ENCODE measurements at regions not wholly inside any gene's neighbourhood (a gene's known extent, or its start where the extent isn't known, plus 50 kb on each side); places are given as distances from the start of the nearest gene placed in this dataset.

DNA sequence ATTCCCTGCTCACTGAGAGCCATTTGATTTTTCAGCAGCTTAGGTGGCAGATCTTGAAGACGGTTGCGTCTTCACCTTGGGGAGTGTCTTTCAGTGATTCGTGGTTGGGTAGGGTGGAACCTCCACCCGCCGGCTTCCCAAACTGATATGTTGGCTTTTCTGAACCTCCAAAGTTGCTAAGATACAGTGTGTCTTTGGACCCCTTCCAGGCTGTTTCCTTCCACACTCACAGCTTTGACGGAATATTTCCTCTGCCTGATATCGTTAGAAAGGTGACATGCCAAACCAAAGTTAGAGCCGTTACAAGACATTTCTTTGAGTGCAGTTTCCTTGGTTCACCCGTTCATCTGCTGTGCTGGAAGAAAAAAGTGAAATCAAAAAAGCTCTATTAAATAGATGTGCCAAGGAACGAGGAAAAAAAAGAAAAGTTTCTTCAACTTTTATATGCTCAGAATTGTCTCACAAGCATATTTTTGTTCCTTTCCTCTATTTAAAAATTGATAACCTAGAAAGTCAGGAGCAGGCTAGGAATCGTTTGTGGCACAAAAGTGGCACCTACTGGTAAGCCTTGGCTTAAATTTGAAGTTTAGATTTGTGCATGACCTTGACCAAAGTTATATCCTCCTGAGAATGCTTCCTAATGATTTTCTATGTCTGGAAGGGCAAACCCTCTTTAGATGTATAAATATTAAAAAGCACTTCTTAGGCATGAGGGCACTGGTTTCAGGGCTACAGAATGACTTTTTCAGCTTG lies 270.7 kb upstream of the WWC1 start:
- in situ Hi-C loops (cut with HindIII; ENCODE audit: low sequenced_read_pairs), result no loop called here
- DNase-seq (ENCODE audit: low read depth), result no peak
- TF ChIP-seq, protein P1, sequence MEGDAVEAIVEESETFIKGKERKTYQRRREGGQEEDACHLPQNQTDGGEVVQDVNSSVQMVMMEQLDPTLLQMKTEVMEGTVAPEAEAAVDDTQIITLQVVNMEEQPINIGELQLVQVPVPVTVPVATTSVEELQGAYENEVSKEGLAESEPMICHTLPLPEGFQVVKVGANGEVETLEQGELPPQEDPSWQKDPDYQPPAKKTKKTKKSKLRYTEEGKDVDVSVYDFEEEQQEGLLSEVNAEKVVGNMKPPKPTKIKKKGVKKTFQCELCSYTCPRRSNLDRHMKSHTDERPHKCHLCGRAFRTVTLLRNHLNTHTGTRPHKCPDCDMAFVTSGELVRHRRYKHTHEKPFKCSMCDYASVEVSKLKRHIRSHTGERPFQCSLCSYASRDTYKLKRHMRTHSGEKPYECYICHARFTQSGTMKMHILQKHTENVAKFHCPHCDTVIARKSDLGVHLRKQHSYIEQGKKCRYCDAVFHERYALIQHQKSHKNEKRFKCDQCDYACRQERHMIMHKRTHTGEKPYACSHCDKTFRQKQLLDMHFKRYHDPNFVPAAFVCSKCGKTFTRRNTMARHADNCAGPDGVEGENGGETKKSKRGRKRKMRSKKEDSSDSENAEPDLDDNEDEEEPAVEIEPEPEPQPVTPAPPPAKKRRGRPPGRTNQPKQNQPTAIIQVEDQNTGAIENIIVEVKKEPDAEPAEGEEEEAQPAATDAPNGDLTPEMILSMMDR (IDR thresholded peaks at IDR 0.05; ENCODE audit: low read depth, low read length, missing control alignments), result peak; percentile 34
- H3K4me3 ChIP-seq (ENCODE audit: low read depth, low read length), result no peak overlapping the region

DNA sequence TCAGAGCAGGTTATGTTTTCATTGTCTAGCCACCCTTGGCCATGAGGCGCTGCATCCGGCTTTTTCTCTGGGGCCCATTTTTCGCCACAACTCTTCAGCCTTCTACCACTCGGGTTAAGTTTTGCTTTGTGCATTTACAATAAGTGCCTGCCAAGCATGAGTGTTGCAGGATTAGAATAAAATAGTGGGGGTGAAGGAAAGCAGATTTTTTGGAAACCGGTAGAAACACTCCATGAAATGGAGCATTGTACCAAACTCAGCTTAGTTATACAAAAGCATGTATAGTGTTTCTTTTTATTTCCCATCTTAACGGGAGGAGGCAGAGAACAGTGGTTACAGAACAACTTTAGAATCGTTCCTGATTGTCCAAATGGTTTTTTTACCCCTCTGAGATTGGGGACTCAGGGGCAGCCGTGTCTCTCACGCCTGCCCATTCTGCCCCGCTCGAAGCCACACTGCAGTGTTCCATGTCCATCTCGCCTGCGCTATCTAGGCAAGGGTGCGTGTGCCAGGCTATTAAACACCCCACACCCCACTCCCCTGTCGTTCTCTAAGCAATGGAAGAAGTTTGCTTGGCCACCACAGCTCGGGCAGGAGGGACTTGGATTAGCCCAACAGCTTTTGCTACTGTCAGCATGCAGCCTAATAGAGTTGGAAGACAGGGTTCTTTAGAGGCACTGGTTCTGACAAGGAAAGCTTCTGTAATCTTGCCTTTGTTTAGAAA lies 268.8 kb upstream of the WWC1 start:
- H3K4me3 ChIP-seq (ENCODE audit: low read depth, low read length), result no peak overlapping the region
- in situ Hi-C loops (cut with HindIII; ENCODE audit: low sequenced_read_pairs), result no loop called here
- TF ChIP-seq, protein P1 (IDR thresholded peaks at IDR 0.05; ENCODE audit: low read depth, low read length, missing control alignments), result no peak
- DNase-seq (ENCODE audit: low read depth), result no peak

DNA sequence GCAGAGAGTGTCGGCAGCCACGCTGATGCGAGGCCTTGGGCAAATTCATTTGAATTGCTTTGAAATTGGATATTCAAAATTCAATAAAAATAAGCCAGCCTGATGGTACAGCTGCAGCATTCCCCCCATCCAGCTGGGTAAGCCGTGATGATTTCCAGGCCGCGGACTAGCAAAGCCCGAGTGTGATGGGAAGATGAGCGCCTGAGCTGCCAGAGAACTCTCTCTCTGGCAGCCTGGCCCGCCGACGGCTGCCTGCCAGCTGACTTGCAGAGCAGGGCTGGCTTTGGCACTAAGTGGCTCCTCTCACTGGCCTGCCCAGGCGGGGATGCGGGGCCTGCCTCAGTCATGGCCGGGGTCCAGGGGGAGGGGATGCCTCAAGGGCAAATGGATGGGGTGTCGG lies 268.3 kb upstream of the WWC1 start:
- H3K4me3 ChIP-seq (ENCODE audit: low read depth, low read length), result no peak overlapping the region
- TF ChIP-seq, protein P1 (IDR thresholded peaks at IDR 0.05; ENCODE audit: low read depth, low read length, missing control alignments), result no peak
- DNase-seq (ENCODE audit: low read depth), result no peak
- in situ Hi-C loops (cut with HindIII; ENCODE audit: low sequenced_read_pairs), result no loop called here

DNA sequence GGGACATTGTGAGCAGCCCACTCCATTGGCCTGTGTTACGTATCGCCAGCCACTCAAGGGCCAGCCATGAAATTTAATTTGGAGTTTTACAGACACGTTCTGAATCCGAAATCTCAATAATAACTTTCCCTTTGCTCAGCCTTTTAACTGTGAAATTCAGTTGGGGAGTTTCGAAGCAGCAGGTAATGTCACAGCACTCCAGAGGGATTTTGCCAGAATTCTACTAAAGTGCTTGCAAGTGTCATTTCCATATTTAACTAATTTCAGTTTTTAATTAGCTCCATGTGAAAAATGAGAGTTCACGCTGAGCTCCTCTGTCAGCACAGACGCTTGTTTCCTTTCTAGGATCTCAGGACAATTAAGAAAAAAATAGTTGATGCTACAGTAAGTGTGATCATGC lies 267.1 kb upstream of the WWC1 start:
- DNase-seq (ENCODE audit: low read depth), result no peak
- H3K4me3 ChIP-seq (ENCODE audit: low read depth, low read length), result no peak overlapping the region
- in situ Hi-C loops (cut with HindIII; ENCODE audit: low sequenced_read_pairs), result no loop called here
- TF ChIP-seq, protein P1 (IDR thresholded peaks at IDR 0.05; ENCODE audit: low read depth, low read length, missing control alignments), result no peak

DNA sequence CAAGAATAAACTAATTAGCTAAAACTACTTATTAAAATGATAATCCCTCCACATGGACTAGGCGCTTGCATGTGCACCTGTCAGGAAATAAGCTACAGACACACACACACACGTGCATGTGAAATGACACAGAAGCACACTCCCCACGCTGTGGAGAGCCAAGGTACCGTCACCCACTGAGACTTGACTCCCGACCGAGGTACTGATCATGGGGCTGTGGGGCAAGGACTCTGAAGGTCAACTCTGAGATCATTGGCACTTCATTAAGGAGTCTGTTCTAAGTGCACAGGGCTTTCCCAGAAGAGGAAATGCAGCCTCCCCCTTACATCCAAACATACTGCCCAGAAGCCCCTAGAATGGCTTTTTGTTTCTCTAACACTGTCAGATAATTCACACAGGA lies 264.4 kb upstream of the WWC1 start:
- TF ChIP-seq, protein P1 (IDR thresholded peaks at IDR 0.05; ENCODE audit: low read depth, low read length, missing control alignments), result no peak
- no peak for DNase-seq (ENCODE audit: low read depth)
- in situ Hi-C loops (cut with HindIII; ENCODE audit: low sequenced_read_pairs), result no loop called here

DNA sequence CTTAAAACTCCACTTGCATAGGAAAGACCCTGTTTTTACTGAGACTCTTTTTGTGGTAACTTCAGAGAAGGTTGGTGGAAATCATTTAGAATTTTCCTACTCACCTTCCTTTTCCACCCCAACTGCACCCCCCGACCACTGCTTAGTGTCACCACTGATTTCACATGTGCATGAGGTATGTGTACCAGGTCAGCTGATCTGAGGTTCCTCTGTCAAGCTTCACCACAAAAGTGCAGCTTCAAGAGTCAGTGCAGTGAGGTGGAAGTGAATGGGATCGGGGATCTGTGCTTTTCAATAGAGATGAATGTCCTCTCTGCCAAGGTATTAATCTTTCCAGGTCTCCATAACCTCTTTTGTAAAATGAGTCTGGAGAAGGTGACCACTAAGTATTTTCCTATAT lies 260.5 kb upstream of the WWC1 start:
- DNase-seq (ENCODE audit: low read depth), result no peak
- in situ Hi-C loops (cut with HindIII; ENCODE audit: low sequenced_read_pairs), result no loop called here
- TF ChIP-seq, protein P1 (IDR thresholded peaks at IDR 0.05; ENCODE audit: low read depth, low read length, missing control alignments), result no peak
- no peak overlapping the region for H3K4me3 ChIP-seq (ENCODE audit: low read depth, low read length)

More for the DNA sequence above, 264.4 kb upstream of the WWC1 start:
- no peak overlapping the region for H3K4me3 ChIP-seq (ENCODE audit: low read depth, low read length)

All from astrocyte of the cerebellum (primary cell).